Esophagus (tissue), 2 donors: ENCODE measurements at regions not wholly inside any gene's neighbourhood (a gene's known extent, or its start where the extent isn't known, plus 50 kb on each side); places are given as distances from the start of the nearest gene placed in this dataset.
"Not testable (repeated sequence)": the region's sequence is repeated elsewhere in the genome, so short reads cannot be mapped to it uniquely, and the experiment has no call there.

Source experiments
- H3K27ac ChIP-seq, 2 donors: one replicate each; pipeline ENCODE4 v1.5.1; 2013; ENCODE audit warnings: low read depth in 2 of 2, mild to moderate bottlenecking in 2 of 2, inconsistent platforms in 1 of 2, low read length in 1 of 2, moderate library complexity in 1 of 2
- H3K27me3 ChIP-seq, 2 donors: one replicate each; pipeline ENCODE4 v1.6.1; 2013; ENCODE audit warnings: low read length in 2 of 2, control low read depth in 1 of 2, mild to moderate bottlenecking in 1 of 2; ENCODE audit not compliant: insufficient read depth in 2 of 2, control insufficient read depth in 1 of 2
- H3K36me3 ChIP-seq, 2 donors: one replicate each; pipeline ENCODE4 v1.6.1; 2013; ENCODE audit warnings: low read length in 1 of 2; ENCODE audit not compliant: control insufficient read depth in 2 of 2, insufficient read depth in 2 of 2
- H3K4me1 ChIP-seq, 2 donors: one replicate each; pipeline ENCODE4 v1.6.1; 2013; ENCODE audit warnings: low read length in 1 of 2; ENCODE audit not compliant: control insufficient read depth in 2 of 2, insufficient read depth in 2 of 2
- H3K4me3 ChIP-seq, 2 donors: one replicate each; pipeline ENCODE4 v1.5.1; 2013; ENCODE audit warnings: low read length in 2 of 2, mild to moderate bottlenecking in 2 of 2, low read depth in 1 of 2, moderate library complexity in 1 of 2
- H3K9me3 ChIP-seq, 2 donors: one replicate each; pipeline ENCODE4 v1.6.1; 2013; ENCODE audit warnings: mild to moderate bottlenecking in 2 of 2, low read depth in 1 of 2, low read length in 1 of 2, moderate library complexity in 1 of 2; ENCODE audit not compliant: control insufficient read depth in 2 of 2, insufficient read depth in 1 of 2
- WGBS, 2 donors: extraction: QIAGEN DNeasy Blood & Tissue Kit; methylation state at CpG; one replicate each; pipeline ENCODE4 v1.1.7; 2013; 5-methylcytosine and 5-hydroxymethylcytosine counted together
- donor health status: healthy with polysubstance abuse.
- donor health status: Bipolar disorder and iron deficiency.

DNA sequence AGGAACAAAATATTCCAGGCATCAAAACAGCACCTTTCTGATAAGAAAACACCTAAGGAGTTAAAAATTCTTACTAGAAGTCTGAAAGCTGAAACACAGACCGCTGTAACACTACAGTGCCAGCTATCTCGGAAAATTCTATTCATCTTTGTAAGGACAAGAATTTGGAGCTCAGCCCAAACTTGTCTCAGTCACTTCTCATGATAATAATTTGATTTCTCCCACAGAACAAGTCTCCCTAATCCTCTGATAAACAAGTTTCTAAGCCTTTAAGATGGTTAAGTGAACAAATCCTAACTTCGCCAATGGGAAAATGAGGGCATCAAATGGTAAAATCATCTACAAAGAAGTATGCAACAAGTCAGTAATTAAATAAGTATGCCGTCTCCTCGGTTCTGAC is 59.9 kb downstream of the SIPA1L2 start:
- Histone ChIP-seq H3K4me1 (peaks cover 0 to 2% of the 10 kb centered on the region in 2 donors), H3K9me3 (no peaks in the 10 kb centered on the region), H3K36me3 (no peaks in the 10 kb centered on the region), H3K4me3 (no peak overlapping the region), H3K27ac (no peak overlapping the region), H3K27me3 (no peaks in the 10 kb centered on the region)
- WGBS, 2 donors = 28 to 29% methylated on average over 5 of the region's 5 CpGs

DNA sequence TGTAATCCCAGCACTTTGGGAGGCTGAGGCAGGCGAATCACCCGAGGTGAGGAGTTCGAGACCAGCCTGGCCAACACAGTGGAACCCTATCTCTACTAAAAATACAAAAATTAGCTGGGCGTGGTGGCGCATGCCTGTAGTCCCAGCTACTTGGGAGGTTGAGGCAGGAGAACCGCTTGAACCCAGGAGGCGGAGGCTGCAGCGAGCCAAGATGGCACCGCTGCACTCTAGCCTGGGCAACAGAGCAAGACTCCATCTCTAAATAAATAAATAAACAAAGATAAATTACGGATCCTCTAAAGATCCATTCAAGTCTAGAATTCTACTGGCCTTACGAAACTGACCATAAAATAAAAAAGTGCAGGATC is 60.4 kb downstream of the SIPA1L2 start:
- H3K27me3 ChIP-seq, H3K4me1 ChIP-seq, H3K36me3 ChIP-seq, H3K4me3 ChIP-seq, H3K27ac ChIP-seq, H3K9me3 ChIP-seq: not testable (repeated sequence)
- 91 to 93% methylated on average over 11 of the region's 11 CpGs for WGBS, 2 donors

DNA sequence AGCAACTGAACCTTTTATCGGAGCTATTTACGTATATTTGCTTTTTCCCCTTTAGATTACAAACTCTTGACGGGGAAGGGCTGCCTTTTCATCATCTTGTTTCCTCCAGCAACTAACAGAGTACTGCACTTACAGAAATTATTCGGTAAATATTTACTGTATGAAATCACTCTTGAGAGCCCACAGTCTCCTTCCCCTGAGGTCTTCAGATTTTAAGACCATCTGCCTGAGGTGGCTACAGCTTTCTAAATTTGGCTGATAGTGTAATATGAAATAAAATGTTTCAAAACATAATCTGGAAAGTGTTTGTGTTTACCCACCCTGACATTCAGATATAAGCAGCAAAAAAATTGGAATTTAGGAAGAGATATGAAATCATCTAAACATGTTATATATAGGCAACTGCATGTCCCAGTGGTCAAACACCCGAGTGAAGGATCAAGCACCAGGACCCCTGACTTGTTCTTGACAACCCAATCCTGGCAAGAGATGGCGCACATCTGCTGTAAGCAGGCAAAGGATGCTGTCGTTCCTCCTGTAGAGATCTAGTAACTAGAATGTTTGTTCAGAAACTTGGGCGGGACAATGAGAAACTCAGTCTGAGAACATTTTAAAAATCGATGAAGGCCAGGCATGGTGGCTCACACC is 60.9 kb downstream of the SIPA1L2 start:
- Histone ChIP-seq H3K27me3 (no peaks in the 10 kb centered on the region), H3K9me3 (no peaks in the 10 kb centered on the region), H3K27ac (no peak overlapping the region), H3K36me3 (no peaks in the 10 kb centered on the region), H3K4me1 (peaks cover 0 to 2% of the 10 kb centered on the region in 2 donors), H3K4me3 (no peak overlapping the region)
- WGBS, 2 donors = 82 to 86% methylated on average over 9 of the region's 9 CpGs

DNA sequence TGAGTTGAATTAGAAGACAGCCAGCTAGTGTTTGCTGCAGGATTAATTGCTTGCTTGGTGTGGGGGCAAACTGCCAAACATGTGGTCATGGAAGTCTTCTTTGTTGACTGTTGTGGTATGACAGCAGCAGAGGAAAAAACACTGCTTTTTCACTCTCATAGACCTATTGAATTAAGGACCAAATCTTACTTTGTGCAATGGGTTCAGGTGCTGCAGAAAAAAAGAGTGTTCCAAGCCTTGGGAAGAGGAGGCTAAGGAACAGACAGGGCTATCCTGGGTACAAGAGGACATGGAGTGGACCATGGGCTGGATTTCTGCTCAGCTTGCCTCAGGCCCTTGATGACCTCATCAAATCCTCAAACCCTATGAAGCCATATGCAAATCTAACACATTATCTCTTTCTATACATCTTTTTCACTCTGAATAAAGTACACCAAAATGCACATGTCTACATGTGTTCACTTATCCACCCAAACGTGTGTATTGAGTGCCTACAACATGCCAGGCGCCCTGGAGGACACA is 61.5 kb downstream of the SIPA1L2 start:
- 82 to 86% methylated on average over 2 of the region's 2 CpGs for WGBS, 2 donors
- no peaks in the 10 kb centered on the region for H3K9me3 ChIP-seq
- no peak overlapping the region for H3K4me3 ChIP-seq
- no peak overlapping the region for H3K27ac ChIP-seq
- peaks cover 0 to under 1% of the 10 kb centered on the region in 2 donors for H3K4me1 ChIP-seq
- H3K36me3 ChIP-seq = no peaks in the 10 kb centered on the region
- H3K27me3 ChIP-seq = no peaks in the 10 kb centered on the region

- Histone ChIP-seq H3K27ac (no peak overlapping the region), H3K4me1 (peaks cover 0 to 2% of the 10 kb centered on the region in 2 donors), H3K4me3 (no peak overlapping the region), H3K9me3 (no peaks in the 10 kb centered on the region), H3K36me3 (no peaks in the 10 kb centered on the region), H3K27me3 (no peaks in the 10 kb centered on the region)
- WGBS, 2 donors = 68 to 83% methylated on average over 1 of the region's 1 CpG
These were observed 63.8 kb downstream of the SIPA1L2 start for GRCh38 chr1:232566093-232566492.

- no peak overlapping the region for H3K27ac ChIP-seq
- peaks cover 0 to 4% of the 10 kb centered on the region in 2 donors for H3K4me1 ChIP-seq
- no peaks in the 10 kb centered on the region for H3K36me3 ChIP-seq
- H3K27me3 ChIP-seq = no peaks in the 10 kb centered on the region
- no peaks in the 10 kb centered on the region for H3K9me3 ChIP-seq
- no peak overlapping the region for H3K4me3 ChIP-seq
- whole genome bisulfite sequencing, 2 donors = 90 to 92% methylated on average over 3 of the region's 3 CpGs
These were observed 67.0 kb downstream of the SIPA1L2 start for GRCh38 chr1:232562855-232563510.

DNA sequence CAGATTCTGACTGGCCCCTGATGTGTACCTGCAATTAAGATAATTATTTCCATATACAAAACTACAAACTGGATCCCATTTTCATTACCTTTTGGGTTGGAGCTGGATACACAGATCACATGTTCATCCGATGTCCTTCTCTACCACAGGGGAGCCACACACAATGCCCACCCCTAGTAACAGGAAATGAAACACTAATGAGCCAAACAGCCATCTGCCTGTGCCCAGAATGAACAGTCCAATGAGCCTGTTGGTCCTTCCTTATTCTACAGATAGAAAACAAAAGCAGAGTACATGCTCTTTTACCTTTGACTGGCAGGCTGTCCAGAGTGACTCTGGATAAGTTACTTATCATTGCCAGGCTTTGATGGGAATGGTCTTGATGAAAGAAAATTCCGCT is 68.6 kb downstream of the SIPA1L2 start:
- WGBS, 2 donors = 86 to 91% methylated on average over 2 of the region's 2 CpGs
- Histone ChIP-seq H3K9me3 (no peaks in the 10 kb centered on the region), H3K27me3 (no peaks in the 10 kb centered on the region), H3K36me3 (no peaks in the 10 kb centered on the region), H3K27ac (no peak overlapping the region), H3K4me3 (no peak overlapping the region), H3K4me1 (peaks cover 0 to 4% of the 10 kb centered on the region in 2 donors)

GRCh38 chr1:232560940-232561339 is 69.0 kb downstream of the SIPA1L2 start:
- Histone ChIP-seq H3K27ac (no peak overlapping the region), H3K27me3 (no peaks in the 10 kb centered on the region), H3K4me1 (peaks cover 0 to 4% of the 10 kb centered on the region in 2 donors), H3K9me3 (no peaks in the 10 kb centered on the region), H3K36me3 (no peaks in the 10 kb centered on the region), H3K4me3 (no peak overlapping the region)
- WGBS, 2 donors = 92 to 96% methylated on average over 5 of the region's 5 CpGs

GRCh38 chr1:232558954-232559353 is 71.0 kb downstream of the SIPA1L2 start:
- Histone ChIP-seq H3K27me3 (no peaks in the 10 kb centered on the region), H3K9me3 (no peaks in the 10 kb centered on the region), H3K36me3 (no peaks in the 10 kb centered on the region), H3K27ac (no peak overlapping the region), H3K4me3 (no peak overlapping the region), H3K4me1 (peaks cover 0 to 4% of the 10 kb centered on the region in 2 donors)
- 39 to 41% methylated on average over 1 of the region's 1 CpG for WGBS, 2 donors
